GM23338 (cell line): ENCODE measurements at regions not wholly inside any gene's neighbourhood (a gene's known extent, or its start where the extent isn't known, plus 50 kb on each side); places are given as distances from the start of the nearest gene placed in this dataset.
A peak's percentile ranks its signal among the peaks of the same experiment; 100 is the strongest.

Experiments
- ATAC-seq: fragments of 200-7000 bp; cut with Tn5 transposase; 3 replicates; pipeline ENCODE4 v1.9.1; 2020
- DNase-seq: peaks from one replicate; pipeline ENCODE4 v3.0.0-alpha.2; 2015; ENCODE audit warnings: low spot score
- H2AFZ ChIP-seq: fragments of 200-600 bp; sonication (generic); 2 replicates; pipeline ENCODE4 v1.8.0; 2016; ENCODE audit warnings: antibody characterized with exemption, mild to moderate bottlenecking, moderate library complexity
- H3F3A ChIP-seq: fragments of 200-600 bp; sonication (generic); replicated peaks from 2 replicates; pipeline ENCODE4 v1.8.0; 2017; ENCODE audit warnings: antibody characterized with exemption, mixed run types, low read depth
- H3K27ac ChIP-seq: fragments of 200-600 bp; sonication (generic); 2 replicates; pipeline ENCODE4 v1.6.1; 2016; ENCODE audit warnings: low read depth
- H3K27me3 ChIP-seq: fragments of 200-600 bp; sonication (generic); 2 replicates; pipeline ENCODE4 v1.8.0; 2016; ENCODE audit warnings: mild to moderate bottlenecking, mixed run types, moderate library complexity; ENCODE audit not compliant: insufficient read depth
- H3K36me3 ChIP-seq: fragments of 200-600 bp; sonication (generic); 2 replicates; pipeline ENCODE4 v1.8.0; 2016; ENCODE audit warnings: mild to moderate bottlenecking; ENCODE audit not compliant: insufficient read depth
- H3K4me1 ChIP-seq: fragments of 200-600 bp; sonication (generic); 2 replicates; pipeline ENCODE4 v1.8.0; 2016; ENCODE audit warnings: mild to moderate bottlenecking, moderate library complexity; ENCODE audit not compliant: insufficient read depth
- H3K4me2 ChIP-seq: fragments of 200-600 bp; sonication (generic); 2 replicates; pipeline ENCODE4 v1.7.1; 2017; ENCODE audit warnings: mixed run types
- H3K4me3 ChIP-seq: fragments of 200-600 bp; sonication (generic); 2 replicates; pipeline ENCODE4 v1.6.1; 2016; ENCODE audit warnings: mixed run types
- H3K79me2 ChIP-seq: fragments of 200-600 bp; sonication (generic); replicated peaks from 2 replicates; pipeline ENCODE4 v1.8.0; 2017; ENCODE audit warnings: mild to moderate bottlenecking; ENCODE audit not compliant: insufficient read depth
- H3K9me2 ChIP-seq: fragments of 200-600 bp; sonication (generic); 2 replicates; pipeline ENCODE4 v1.8.0; 2017; ENCODE audit not compliant: insufficient read depth
- H4K20me1 ChIP-seq: fragments of 200-600 bp; sonication (generic); replicated peaks from 2 replicates; pipeline ENCODE4 v1.8.0; 2017; ENCODE audit warnings: mild to moderate bottlenecking; ENCODE audit not compliant: insufficient read depth
- H3K27ac Mint-ChIP-seq: 2 replicates; pipeline ENCODE4 v1.8.0; 2020; ENCODE audit warnings: inconsistent platforms, mild to moderate bottlenecking, moderate library complexity, mixed read lengths
- H3K27me3 Mint-ChIP-seq: 3 replicates; pipeline ENCODE4 v1.8.0; 2022; ENCODE audit warnings: low read depth, mild to moderate bottlenecking, moderate library complexity, mixed read lengths, inconsistent platforms; ENCODE audit not compliant: insufficient read depth, poor library complexity
- H3K36me3 Mint-ChIP-seq: 3 replicates; pipeline ENCODE4 v1.8.0; 2021; ENCODE audit warnings: low read depth, mild to moderate bottlenecking, inconsistent platforms, moderate library complexity, mixed read lengths
- H3K4me1 Mint-ChIP-seq: 3 replicates; pipeline ENCODE4 v1.8.0; 2020; ENCODE audit warnings: mild to moderate bottlenecking, inconsistent platforms, mixed read lengths
- H3K4me3 Mint-ChIP-seq: 3 replicates; pipeline ENCODE4 v1.8.0; 2021; ENCODE audit warnings: moderate library complexity, mild to moderate bottlenecking, inconsistent platforms, mixed read lengths
- H3K9me3 Mint-ChIP-seq: 3 replicates; pipeline ENCODE4 v1.8.0; 2020; ENCODE audit warnings: moderate library complexity, mild to moderate bottlenecking, inconsistent platforms, mixed read lengths
- CREB1 ChIP-seq: fragments of 250-450 bp; sonication (Bioruptor Pico); IDR thresholded peaks from 2 replicates; pipeline ENCODE4 v1.5.0; 2020; ENCODE audit warnings: low read depth, mild to moderate bottlenecking, moderate library complexity
- EZH2 ChIP-seq: fragments of 200-600 bp; sonication (generic); IDR thresholded peaks from one replicate; pipeline ENCODE4 v1.8.0; 2017; ENCODE audit warnings: antibody characterized with exemption, mild to moderate bottlenecking, low read depth; ENCODE audit not compliant: unreplicated experiment
- EZH2phosphoT487 ChIP-seq: fragments of 200-600 bp; sonication (generic); IDR thresholded peaks from one replicate; pipeline ENCODE4 v1.8.1; 2018; ENCODE audit warnings: antibody characterized with exemption; ENCODE audit not compliant: unreplicated experiment
- JUNB ChIP-seq: IDR thresholded peaks from one replicate; pipeline ENCODE4 v1.6.1; 2016; ENCODE audit warnings: antibody characterized with exemption; ENCODE audit not compliant: unreplicated experiment
- NANOG ChIP-seq: IDR thresholded peaks from 2 replicates; pipeline ENCODE4 v1.6.1; 2016; ENCODE audit warnings: antibody characterized with exemption, borderline replicate concordance
- POLR2AphosphoS5 ChIP-seq: IDR thresholded peaks from 2 replicates; pipeline ENCODE4 v1.6.1; 2016; ENCODE audit warnings: antibody characterized with exemption, low read depth
- STAT1 ChIP-seq: IDR thresholded peaks from one replicate; pipeline ENCODE4 v1.6.1; 2016; ENCODE audit warnings: antibody characterized with exemption; ENCODE audit not compliant: unreplicated experiment
- ZNF114 ChIP-seq: fragments of 250-450 bp; sonication (Bioruptor Pico); IDR thresholded peaks from 2 replicates; pipeline ENCODE4 v1.5.0; 2020; ENCODE audit warnings: mild to moderate bottlenecking, moderate library complexity
- ZNF331 ChIP-seq: fragments of 250-450 bp; sonication (Bioruptor Pico); IDR thresholded peaks from 2 replicates; pipeline ENCODE4 v1.5.0; 2020; ENCODE audit warnings: low read depth, mild to moderate bottlenecking, moderate library complexity
- TF ChIP-seq, protein P1 (sequence below): IDR thresholded peaks from 2 replicates; pipeline ENCODE4 v1.6.1; 2016; ENCODE audit warnings: antibody characterized with exemption
- TF ChIP-seq, protein P2 (sequence below): fragments of 250-450 bp; sonication (Bioruptor Pico); IDR thresholded peaks from 2 replicates; pipeline ENCODE4 v1.5.0; 2020; ENCODE audit warnings: mild to moderate bottlenecking, moderate library complexity
- TF ChIP-seq, protein P3 (sequence below), 2 experiments: fragments of 200-600 bp in 1 of 2; sonication (generic) in 1 of 2; conservative IDR thresholded peaks; 2 replicates each; pipeline versions ENCODE4 v1.5.1 to v1.6.1; 2016 to 2017; ENCODE audit warnings: antibody characterized with exemption in 2 of 2, low read depth in 2 of 2, mild to moderate bottlenecking in 2 of 2, moderate library complexity in 1 of 2
- TF ChIP-seq, protein P4 (sequence below): IDR thresholded peaks from one replicate; pipeline ENCODE4 v1.6.1; 2018; ENCODE audit warnings: antibody characterized with exemption; ENCODE audit not compliant: unreplicated experiment

DNA sequence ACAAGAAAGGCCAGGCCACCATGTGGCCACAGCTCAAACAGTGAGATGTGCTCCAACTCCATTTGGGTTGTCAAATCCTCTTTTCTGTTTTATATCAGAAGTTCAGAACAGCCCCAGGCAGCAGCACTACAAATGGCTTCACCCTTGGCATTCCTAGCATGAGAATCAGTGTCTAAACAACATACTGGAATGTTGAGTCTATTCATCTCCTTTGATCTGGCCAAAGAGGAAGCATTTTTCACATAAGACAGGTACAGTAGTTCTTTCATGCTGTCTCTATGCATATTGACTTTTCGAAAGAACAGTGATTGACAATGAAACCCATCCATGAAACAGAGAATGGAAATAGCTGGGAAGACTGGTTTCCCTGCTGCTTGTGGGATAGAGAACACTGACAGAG lies 289.5 kb downstream of the USP46 start (continued):
- TF ChIP-seq ZNF114, result no peak
- TF ChIP-seq NANOG, result no peak
- TF ChIP-seq POLR2AphosphoS5, result no peak

DNA sequence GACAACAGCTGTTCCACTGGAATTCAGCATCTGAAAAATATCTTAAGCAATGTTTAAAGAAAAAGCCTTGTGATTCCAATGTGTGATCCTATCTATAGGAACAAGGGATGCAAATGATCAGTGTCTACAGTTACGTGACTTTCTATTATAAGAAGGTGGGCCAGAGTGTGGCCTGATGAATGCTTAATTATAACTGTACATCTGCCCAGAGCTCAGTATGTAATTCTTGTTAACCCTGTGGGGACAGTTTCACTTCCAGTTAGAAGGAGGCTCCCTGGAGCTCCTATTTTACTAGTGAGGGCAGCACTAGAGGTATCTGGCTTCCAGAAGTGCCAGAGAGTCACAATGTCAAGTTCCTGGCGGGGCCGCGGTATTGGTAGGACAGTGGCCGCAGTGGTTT lies 288.5 kb downstream of the USP46 start:
- peaks cover 15% of the 10 kb centered on the region for H3K4me1 Mint-ChIP-seq
- no peak for ATAC-seq
- H3K4me3 Mint-ChIP-seq, result no peak overlapping the region
- Histone ChIP-seq H3K27me3 (no peaks in the 10 kb centered on the region), H3K4me2 (no peak overlapping the region), H3K79me2 (no peaks in the 10 kb centered on the region), H3K9me2 (0 out of 2 replicates have a peak, but pooled peaks cover 6% of the 10 kb centered on the region), H3K4me1 (peaks cover 10% of the 10 kb centered on the region; the same call in 1 of the 2 replicates), H4K20me1 (no peaks in the 10 kb centered on the region), H3K27ac (no peak overlapping the region), H3F3A (no peaks in the 10 kb centered on the region), H3K36me3 (no peaks in the 10 kb centered on the region), H2AFZ (peak overlapping the region; percentile 14; the same call in 1 of the 2 replicates), H3K4me3 (no peak overlapping the region)
- no peaks in the 10 kb centered on the region for H3K9me3 Mint-ChIP-seq
- TF ChIP-seq EZH2phosphoT487 (no peak), CREB1 (no peak), ZNF331 (CRISPR knock-in tag) (no peak), EZH2 (no peak), JUNB (no peak), POLR2AphosphoS5 (no peak), NANOG (no peak), STAT1 (no peak), ZNF114 (no peak)
- TF ChIP-seq, protein P1, sequence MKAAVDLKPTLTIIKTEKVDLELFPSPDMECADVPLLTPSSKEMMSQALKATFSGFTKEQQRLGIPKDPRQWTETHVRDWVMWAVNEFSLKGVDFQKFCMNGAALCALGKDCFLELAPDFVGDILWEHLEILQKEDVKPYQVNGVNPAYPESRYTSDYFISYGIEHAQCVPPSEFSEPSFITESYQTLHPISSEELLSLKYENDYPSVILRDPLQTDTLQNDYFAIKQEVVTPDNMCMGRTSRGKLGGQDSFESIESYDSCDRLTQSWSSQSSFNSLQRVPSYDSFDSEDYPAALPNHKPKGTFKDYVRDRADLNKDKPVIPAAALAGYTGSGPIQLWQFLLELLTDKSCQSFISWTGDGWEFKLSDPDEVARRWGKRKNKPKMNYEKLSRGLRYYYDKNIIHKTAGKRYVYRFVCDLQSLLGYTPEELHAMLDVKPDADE, result no peak
- TF ChIP-seq, protein P2, sequence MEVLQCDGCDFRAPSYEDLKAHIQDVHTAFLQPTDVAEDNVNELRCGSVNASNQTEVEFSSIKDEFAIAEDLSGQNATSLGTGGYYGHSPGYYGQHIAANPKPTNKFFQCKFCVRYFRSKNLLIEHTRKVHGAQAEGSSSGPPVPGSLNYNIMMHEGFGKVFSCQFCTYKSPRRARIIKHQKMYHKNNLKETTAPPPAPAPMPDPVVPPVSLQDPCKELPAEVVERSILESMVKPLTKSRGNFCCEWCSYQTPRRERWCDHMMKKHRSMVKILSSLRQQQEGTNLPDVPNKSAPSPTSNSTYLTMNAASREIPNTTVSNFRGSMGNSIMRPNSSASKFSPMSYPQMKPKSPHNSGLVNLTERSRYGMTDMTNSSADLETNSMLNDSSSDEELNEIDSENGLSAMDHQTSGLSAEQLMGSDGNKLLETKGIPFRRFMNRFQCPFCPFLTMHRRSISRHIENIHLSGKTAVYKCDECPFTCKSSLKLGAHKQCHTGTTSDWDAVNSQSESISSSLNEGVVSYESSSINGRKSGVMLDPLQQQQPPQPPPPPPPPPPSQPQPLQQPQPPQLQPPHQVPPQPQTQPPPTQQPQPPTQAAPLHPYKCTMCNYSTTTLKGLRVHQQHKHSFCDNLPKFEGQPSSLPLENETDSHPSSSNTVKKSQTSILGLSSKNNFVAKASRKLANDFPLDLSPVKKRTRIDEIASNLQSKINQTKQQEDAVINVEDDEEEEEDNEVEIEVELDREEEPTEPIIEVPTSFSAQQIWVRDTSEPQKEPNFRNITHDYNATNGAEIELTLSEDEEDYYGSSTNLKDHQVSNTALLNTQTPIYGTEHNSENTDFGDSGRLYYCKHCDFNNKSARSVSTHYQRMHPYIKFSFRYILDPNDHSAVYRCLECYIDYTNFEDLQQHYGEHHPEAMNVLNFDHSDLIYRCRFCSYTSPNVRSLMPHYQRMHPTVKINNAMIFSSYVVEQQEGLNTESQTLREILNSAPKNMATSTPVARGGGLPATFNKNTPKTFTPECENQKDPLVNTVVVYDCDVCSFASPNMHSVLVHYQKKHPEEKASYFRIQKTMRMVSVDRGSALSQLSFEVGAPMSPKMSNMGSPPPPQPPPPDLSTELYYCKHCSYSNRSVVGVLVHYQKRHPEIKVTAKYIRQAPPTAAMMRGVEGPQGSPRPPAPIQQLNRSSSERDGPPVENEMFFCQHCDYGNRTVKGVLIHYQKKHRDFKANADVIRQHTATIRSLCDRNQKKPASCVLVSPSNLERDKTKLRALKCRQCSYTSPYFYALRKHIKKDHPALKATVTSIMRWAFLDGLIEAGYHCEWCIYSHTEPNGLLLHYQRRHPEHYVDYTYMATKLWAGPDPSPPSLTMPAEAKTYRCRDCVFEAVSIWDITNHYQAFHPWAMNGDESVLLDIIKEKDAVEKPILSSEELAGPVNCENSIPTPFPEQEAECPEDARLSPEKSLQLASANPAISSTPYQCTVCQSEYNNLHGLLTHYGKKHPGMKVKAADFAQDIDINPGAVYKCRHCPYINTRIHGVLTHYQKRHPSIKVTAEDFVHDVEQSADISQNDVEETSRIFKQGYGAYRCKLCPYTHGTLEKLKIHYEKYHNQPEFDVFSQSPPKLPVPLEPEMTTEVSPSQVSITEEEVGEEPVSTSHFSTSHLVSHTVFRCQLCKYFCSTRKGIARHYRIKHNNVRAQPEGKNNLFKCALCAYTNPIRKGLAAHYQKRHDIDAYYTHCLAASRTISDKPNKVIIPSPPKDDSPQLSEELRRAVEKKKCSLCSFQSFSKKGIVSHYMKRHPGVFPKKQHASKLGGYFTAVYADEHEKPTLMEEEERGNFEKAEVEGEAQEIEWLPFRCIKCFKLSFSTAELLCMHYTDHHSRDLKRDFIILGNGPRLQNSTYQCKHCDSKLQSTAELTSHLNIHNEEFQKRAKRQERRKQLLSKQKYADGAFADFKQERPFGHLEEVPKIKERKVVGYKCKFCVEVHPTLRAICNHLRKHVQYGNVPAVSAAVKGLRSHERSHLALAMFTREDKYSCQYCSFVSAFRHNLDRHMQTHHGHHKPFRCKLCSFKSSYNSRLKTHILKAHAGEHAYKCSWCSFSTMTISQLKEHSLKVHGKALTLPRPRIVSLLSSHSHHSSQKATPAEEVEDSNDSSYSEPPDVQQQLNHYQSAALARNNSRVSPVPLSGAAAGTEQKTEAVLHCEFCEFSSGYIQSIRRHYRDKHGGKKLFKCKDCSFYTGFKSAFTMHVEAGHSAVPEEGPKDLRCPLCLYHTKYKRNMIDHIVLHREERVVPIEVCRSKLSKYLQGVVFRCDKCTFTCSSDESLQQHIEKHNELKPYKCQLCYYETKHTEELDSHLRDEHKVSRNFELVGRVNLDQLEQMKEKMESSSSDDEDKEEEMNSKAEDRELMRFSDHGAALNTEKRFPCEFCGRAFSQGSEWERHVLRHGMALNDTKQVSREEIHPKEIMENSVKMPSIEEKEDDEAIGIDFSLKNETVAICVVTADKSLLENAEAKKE, result no peak
- TF ChIP-seq, protein P3, sequence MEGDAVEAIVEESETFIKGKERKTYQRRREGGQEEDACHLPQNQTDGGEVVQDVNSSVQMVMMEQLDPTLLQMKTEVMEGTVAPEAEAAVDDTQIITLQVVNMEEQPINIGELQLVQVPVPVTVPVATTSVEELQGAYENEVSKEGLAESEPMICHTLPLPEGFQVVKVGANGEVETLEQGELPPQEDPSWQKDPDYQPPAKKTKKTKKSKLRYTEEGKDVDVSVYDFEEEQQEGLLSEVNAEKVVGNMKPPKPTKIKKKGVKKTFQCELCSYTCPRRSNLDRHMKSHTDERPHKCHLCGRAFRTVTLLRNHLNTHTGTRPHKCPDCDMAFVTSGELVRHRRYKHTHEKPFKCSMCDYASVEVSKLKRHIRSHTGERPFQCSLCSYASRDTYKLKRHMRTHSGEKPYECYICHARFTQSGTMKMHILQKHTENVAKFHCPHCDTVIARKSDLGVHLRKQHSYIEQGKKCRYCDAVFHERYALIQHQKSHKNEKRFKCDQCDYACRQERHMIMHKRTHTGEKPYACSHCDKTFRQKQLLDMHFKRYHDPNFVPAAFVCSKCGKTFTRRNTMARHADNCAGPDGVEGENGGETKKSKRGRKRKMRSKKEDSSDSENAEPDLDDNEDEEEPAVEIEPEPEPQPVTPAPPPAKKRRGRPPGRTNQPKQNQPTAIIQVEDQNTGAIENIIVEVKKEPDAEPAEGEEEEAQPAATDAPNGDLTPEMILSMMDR (conservative IDR thresholded peaks at IDR 0.05; ENCODE audit: low read depth in 2 of 2), result no peak
- TF ChIP-seq, protein P4, sequence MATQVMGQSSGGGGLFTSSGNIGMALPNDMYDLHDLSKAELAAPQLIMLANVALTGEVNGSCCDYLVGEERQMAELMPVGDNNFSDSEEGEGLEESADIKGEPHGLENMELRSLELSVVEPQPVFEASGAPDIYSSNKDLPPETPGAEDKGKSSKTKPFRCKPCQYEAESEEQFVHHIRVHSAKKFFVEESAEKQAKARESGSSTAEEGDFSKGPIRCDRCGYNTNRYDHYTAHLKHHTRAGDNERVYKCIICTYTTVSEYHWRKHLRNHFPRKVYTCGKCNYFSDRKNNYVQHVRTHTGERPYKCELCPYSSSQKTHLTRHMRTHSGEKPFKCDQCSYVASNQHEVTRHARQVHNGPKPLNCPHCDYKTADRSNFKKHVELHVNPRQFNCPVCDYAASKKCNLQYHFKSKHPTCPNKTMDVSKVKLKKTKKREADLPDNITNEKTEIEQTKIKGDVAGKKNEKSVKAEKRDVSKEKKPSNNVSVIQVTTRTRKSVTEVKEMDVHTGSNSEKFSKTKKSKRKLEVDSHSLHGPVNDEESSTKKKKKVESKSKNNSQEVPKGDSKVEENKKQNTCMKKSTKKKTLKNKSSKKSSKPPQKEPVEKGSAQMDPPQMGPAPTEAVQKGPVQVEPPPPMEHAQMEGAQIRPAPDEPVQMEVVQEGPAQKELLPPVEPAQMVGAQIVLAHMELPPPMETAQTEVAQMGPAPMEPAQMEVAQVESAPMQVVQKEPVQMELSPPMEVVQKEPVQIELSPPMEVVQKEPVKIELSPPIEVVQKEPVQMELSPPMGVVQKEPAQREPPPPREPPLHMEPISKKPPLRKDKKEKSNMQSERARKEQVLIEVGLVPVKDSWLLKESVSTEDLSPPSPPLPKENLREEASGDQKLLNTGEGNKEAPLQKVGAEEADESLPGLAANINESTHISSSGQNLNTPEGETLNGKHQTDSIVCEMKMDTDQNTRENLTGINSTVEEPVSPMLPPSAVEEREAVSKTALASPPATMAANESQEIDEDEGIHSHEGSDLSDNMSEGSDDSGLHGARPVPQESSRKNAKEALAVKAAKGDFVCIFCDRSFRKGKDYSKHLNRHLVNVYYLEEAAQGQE, result no peak
- H3K36me3 Mint-ChIP-seq, result no peaks in the 10 kb centered on the region
- no peak overlapping the region for H3K27ac Mint-ChIP-seq
- DNase-seq, result no peak
- H3K27me3 Mint-ChIP-seq, result no peaks in the 10 kb centered on the region
